GM19025 (cell line): ENCODE measurements at regions not wholly inside any gene's neighbourhood (a gene's known extent, or its start where the extent isn't known, plus 50 kb on each side); places are given as distances from the start of the nearest gene placed in this dataset.

Experiments
- ATAC-seq: cut with Tn5 transposase; IDR thresholded peaks from one replicate; pipeline ENCODE4 v1.9.1; 2021; ENCODE audit warnings: mild to moderate bottlenecking, low read depth, moderate library complexity; ENCODE audit not compliant: unreplicated experiment

DNA sequence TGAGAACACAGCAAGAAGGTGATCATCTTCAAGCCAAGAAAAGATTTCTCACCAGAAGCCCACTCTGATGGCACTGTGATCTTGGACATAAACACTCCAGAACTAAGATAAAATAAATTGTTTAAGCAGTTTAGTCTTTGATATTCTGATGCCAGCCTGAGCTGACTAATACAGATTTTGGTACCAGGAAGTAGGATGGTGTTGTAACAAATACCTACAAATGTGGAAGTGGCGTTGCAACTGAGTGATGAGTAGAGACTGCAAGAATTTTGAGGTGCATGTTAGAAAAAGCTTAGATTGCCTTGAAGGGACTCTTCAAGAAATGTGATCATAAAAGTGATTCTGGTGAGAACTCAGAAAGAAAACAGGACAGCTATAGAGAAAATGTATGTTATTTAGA, 592.4 kb upstream of the DAB2 start:
- ATAC-seq, result no peak

DNA sequence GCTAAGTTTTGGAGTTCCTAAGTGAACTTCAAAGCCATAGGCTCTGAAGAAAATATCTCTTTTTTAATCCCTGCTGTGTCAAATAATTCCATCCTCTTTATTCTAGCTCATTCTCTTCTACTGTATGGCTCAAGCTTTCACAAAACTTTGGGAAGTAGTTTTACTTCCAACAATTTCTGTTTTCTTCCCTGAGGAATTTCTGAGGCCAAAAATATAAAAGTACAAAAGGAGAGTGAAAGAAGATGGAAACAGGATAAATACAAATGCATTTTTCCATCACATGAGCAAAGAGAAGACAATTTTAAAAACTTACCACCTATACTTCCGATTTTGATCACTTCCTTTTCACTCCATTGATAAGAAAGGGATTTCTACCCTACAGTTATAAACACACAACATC, 585.7 kb upstream of the DAB2 start:
- no peak for ATAC-seq

DNA sequence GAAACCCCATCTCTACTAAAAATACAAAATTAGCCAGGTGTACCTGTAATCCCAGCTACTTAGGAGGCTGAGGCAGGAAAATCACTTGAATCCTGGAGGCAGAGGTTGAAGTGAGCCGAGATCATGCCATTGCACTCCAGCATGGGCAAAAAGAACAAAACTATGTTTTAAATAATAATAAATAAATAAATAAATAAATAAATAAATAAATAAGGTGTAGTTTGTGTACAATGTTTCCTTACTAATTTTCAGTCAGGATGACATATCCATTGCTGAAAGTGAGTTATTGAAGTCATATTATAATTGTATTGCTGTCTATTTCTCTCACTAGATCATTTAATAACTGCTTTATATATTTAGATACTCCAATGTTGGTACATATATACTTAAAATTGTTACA, 581.5 kb upstream of the DAB2 start:
- no peak for ATAC-seq

DNA sequence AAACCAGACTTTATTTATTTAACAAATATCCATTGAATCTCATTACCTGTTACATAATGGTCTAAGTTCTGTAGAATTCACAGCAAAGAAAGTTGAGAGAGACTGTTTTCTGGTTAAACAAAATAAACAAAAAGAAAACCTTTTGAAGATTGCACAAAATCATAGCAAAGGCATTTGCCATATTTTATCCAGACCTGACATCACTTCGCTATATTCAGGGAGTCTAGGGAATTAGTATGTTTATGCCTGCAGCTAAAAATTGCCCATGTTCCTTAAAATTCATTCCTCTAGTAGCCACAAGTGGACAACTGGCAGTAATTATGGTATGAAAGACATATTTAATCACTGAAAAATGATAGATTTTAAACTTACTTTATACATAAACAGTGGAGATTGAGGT, 577.0 kb upstream of the DAB2 start:
- ATAC-seq, result no peak

DNA sequence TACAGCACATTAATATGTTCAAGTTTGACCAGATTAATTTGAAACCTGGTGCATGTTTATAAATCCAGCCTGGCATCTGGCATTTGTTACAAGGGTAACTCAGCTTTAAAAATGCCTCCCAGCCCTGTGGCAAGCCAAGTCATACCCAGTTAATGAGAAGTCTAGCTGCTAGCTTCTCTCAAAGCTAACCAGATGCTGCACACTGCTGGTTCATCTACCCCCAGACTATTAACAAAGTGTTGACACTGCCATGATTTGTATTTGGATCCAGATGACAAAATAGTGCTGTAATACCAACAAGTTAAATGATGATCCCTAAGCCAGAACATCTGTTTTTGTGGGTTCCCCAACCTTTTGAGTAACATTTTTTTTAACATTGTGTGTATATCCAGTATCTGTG, 573.7 kb upstream of the DAB2 start:
- no peak for ATAC-seq

DNA sequence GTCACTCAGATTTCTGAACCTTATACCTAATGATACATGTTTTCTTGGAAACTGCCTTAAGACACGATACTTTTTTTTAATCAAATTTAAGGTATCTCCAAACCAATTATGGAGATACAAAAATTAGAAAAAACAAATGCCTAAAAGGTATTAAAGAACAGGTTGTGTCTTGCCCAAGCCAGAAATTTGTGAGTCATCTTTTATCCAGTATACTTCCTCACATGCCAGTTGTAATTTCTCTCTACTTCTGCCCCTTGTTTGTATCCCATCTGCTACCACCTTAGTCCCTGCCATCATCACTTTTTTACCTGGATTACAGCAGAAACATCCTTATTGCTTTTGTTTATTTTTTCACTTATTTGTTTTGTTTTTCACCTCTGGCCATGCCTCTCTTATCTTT, 571.2 kb upstream of the DAB2 start:
- no peak for ATAC-seq

DNA sequence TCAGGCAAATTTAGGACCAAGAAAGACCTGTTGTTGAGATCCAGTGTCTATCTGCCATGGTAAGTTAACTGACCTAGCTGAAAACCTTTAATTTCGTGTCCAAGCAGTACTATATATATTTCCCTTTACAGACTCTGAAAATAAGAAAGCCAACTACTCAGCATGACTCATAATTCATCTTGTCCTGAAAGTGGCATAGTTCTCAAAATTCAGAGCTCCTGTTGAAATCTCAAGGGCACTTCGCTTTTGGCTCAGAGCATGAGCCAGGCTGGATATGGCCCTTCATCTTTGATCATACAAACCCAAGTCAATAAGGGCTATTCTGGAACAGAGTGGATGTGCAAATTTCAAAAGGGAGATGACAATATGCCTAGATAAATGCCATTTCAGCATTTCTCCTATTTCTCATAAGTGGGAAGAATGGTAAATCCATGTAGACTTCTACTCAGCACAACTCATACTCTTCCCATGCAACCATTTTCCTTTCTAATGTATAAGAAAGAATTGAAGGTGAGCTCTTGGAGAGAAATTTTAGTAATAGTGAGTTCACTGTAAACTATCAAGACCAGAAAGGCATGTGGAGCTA, 567.9 kb upstream of the DAB2 start:
- ATAC-seq, result no peak

DNA sequence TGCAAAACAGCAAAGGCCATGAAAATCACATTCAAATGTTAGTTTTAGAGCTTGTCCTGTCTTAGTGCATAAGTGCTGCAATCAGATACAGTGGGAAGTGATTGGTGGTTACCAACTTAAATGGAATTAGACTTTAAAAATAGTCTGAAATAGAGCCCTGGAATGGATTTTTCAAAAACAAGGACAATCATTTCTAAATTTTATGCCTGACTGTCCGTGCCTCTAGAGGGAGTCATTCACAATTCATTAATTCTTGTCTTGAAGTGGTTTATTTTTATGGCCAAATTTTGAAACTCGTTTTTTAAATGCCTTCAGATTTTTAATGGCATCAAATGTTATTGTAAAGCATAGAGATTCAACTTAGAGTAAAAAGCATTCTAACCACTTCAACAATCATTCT, 561.8 kb upstream of the DAB2 start:
- no peak for ATAC-seq

DNA sequence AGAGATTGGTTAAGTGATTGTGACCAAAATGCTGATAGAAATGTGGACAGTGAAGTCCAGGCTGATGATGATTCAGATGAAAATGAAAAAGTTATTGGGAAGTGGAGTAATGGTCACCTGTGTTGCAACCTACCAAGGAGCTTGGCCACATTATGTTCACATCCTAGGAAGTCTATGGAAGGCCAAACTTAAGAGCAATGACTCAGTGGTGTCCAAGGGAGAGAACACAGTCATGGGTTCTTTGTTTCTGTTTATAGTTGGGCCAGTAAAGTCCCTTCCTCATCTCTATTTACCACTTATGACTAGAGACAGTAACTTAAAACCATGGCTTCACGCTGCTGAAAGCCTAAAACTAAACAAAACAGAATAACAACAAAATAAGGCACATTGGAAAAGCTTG, 555.3 kb upstream of the DAB2 start:
- ATAC-seq, result no peak

DNA sequence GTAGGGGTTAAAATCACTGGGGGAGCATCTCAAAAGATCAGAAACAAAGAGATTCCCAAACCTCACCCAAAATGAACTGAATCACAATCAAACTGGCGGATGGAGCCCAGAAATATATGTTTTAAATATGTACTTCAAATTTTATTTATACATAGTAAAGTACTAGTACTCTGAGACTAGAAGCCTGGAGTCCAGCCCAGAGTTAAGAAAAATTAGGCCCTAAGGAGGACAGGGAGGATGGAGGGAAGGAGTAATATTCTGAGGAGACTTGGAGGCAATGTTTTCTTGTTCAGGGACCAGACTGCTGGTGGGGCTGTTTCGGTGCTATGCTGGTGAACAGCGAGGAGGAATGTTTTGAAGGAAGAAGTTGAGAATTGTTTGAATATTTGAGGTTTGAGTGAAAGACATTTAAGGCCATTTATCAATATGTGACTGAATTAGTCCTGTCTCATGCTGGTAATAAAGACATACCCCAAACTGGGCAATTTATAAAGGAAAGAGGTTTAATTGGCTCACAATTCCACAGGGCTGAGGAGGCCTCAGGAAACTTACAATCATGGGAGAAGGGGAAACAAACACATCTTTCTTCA, 552.4 kb upstream of the DAB2 start:
- ATAC-seq, result no peak

DNA sequence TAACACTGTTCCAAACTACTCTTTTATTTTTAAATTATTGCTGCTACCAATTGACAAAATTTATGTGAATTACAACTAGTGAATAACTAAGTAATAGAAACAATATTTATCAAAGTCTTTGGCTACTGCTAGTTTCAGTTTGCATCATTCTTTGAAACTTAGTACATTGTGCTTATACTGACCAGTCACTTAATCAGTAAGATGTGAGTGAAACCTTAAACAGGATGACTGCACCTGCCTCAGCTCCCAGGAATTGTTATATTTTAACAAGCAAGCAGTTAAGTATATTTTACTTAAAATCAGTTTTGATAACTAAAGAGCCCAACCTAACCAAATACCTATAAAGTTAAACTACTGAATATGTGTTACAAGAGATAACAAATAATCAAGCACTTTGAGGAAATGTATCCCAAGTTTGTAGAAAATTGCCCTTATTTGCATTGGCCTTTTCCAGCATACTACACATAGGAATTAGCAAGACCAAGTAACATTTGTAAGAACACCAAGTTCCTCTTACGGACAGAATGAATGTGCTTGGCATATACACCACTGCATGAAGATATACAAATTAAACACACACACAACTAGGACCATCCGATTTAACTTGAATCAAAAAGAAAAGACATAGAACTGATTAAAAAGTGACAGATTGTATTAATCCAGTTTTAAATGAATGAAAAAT, 545.5 kb upstream of the DAB2 start:
- ATAC-seq, result no peak

DNA sequence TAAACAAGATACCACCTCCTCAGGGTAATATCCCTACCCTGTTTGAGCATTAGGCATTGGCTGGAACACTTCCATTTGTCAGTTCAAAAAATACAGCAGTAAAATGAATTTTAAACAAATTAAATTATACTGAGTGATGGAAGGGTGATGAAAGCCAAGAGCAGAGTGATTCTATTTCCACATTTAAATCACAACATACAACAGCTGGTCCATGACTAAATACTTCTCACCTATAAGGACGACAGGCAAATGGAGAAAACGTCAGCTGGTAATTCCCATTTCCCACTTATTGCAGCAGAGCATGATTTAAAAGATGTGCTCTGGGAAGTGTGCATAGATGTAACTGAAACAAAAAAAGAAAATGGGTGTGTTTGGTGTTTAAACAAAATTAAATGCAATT, 543.6 kb upstream of the DAB2 start:
- no peak for ATAC-seq

DNA sequence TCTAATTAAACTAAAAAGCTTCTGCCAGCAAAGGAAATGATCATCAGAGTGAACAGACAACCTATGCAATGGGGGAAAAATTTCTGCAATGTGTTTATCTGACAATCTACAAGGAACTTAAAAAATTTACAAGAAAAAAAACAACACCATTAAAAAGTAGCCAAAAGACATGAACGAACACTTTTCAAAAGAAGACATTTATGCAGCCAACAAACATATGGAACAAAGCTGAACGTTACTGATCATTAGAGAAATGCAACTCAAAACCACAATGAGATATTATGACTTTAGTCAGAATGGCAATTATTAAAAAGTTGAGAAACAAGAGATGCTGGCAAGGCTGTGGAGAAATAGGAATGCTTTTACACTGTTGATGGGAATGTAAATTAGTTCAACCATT, 530.4 kb upstream of the DAB2 start:
- ATAC-seq, result no peak

DNA sequence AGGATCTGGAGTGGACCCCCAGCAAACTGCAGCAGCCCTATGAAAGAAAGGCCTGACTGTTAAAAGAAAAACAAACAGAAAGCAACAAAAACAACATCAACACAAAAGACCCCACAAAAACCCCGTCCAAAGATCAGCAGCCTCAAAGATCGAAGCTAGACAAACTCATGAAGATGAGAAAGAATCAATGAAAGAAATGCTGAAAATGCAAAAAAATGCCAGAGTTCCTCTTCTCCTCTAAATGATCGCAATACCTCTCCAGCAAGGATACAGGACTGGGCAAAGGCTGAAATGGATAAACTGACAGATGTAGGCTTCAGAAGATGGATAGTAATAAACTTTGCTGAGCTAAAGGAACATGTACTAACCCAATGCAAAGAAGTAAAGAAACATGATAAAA, 526.3 kb upstream of the DAB2 start:
- ATAC-seq, result no peak

DNA sequence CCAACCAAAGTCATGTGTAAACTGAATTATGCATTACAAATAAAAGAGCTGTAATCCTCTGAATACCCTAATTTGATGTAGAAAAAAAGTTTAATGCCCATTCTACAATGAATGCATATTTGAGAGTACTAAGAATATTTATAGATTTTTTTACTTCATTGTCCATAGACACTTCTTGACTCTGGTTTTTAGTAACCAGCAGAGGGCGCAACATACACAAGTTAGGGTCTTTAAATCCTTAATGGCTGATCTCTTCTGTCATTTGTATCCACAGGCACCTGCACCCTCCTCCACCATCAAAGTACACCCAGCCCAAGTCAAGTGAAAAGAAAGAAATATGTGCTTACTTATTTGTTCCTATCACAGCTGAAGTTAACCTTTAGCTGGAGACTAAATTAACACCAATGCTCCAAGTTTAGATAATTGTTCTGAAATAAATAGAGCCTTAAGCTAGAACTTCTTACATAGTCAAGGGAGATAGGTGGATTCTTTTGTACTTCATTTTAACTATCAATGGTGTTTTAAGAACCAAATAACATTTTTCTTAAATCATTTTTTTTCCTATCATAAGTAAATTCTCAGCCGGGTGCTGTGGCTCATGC, 524.2 kb upstream of the DAB2 start:
- no peak for ATAC-seq

DNA sequence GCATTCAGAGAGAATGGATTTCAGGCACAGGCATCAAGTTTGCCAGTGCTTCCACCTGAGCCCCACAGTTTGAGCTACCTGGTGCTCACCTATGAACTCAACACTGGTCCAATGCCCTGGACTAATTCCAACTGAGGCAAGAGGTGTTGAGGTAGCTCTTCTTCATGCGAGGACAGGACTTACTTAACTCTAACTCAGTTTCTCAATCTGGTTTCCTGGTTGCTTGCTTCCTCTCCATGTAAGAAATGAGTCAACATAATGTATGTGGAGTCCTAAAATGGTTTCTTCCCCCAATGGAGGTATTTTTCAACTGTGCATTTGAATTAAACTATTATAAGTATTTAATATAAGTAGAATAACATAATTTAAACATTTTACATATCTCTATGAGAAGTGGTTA, 523.6 kb upstream of the DAB2 start:
- ATAC-seq, result no peak

DNA sequence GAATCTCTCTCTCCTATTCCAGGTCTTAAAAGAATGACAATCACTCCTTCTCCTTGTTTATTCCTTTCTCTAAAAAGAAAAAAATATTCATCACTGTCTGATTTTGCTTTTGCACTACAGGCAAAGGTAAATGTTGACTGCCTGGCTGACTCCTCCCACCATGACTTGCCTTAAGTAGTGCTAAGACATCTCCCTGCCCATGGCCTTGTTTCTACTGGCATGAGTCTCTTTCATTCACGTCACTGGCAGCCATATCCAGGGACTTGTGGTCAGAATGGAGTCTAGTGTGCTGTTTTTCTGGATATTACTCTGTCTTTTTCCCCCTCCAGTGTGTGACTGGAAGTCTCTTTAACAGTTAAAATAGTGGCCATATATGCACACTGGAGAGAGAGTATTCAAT, 522.9 kb upstream of the DAB2 start:
- ATAC-seq, result no peak

DNA sequence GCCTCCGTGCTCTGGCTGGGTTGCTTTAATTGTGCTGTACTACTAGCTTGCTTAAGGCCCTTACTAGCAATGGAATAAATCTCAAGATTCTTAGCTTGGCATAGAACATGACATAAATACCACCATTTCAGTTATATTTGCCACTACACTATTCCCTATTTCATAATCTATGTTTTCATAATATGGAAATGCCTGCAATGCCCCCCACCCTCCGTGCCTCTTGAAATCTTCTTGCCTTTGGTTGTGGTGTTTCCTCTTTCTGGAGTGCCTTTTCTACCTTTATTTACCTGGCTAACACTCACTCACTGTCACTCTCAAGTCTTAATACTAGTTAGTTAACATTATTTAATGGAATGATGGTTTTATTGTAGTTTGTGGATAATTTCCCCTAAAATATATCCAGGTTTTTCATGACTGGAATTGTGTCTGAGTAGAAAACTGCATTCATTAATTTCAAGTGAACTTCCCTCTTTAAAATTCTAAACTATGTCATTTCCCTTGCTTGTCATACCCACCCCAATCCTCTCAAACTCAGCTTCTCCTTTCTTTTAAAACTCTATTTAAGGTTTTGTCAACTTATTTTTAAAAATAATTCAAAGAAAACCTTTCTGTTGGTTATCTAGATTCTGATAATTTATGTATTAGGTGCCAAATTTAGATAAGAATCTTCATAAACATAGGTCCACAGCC, 521.7 kb upstream of the DAB2 start:
- ATAC-seq, result no peak

DNA sequence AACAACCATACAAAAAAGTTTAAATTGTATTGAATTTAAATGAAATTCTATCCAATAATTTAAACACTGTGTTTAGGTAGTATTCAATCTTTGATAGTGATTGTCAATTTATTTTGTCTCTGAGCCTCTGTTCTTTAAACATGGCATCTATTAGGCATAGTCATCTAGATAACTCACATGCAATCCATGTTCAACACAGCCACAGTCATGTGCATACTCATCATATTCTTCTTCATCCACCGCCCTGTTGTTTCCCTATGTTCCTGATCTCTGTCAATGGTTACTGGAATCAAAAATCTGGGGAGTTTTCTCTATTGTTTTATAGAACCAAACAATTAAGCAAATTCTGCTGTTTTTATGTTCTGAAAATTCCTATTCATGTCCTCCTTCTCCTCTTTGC, 521.1 kb upstream of the DAB2 start:
- no peak for ATAC-seq

DNA sequence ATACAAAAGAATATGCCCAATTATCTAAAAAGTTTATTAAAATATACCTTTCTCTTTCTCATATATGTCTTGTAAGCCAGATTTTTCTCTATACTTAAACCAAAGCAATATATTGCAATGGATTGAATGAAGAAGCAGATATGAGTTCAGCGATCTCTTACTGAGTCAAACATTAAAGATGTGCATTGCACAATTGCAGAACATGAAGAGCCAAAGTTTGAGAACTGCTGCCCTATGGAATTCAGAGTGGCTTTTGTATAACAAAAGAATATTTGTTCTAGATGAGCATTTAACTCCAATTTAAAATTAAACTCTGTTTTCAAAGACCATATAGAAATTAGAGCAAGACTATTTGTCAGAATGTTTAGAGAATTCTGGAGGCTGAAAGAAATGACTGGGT, 519.0 kb upstream of the DAB2 start:
- no peak for ATAC-seq

DNA sequence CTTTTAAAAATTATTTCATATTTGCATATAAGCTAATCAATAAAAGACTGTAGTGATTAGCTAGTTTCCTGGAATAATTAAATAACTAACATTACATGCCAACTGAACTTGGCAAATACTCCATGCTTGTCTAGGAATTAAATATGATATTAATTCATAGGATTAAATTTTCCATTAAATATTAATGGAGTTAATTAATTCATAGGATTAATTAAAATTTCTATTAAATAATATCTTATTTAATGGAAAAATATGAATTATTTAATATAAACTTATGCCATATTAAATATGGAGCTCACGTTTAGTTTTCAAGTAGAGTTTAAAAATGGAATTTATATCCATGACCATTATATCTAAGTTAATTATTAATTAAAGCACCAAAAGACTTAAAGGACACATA, 517.8 kb upstream of the DAB2 start:
- no peak for ATAC-seq
